ENCODE measurements at regions not wholly inside any gene's neighbourhood (a gene's known extent, or its start where the extent isn't known, plus 50 kb on each side); places are given as distances from the start of the nearest gene placed in this dataset.

DNA sequence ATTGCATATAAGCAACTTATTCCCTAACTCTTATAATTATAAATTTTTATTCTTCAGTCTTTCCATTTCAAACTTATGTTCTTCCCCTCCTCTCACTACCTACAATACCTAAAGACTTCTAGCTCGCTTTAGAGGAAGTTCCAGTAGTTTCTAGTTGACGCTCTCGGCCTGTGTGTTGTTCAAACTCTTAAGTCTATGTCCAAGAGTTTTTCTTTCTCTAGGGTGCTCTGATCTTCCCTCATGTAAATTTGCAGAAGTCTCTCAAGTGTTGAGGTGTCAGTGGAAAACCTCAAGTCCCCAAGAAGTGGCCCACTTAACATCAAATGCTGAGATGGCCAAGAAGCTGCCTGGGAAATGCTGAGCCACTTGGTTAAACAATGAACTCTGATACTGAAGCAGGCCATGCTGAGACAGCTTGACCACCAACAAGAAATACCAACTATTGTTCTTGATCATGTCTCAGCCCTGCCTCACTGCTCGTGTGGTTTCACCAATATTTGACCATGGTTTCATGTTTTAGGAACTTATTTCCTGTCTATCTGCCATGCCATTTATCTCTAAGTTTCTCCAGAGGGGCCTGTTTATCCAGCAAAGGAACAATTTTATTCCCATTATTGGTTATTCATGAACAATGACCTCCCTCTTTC is 100.9 kb upstream of the TCF21 start:
- no peaks in the 10 kb centered on the region for H3K79me2 ChIP-seq (ENCODE audit: control insufficient read depth, insufficient read depth, low read length)
- in situ Hi-C loops (cut with MboI) (no loop called here), intact Hi-C loops (cut with micrococcal nuclease; ENCODE audit: unreplicated experiment) (no loop called here)
- ChIA-PET CTCF (interaction anchor here (1.2 kb wide), 1 partner anchor 28 kb away, joined by 4 read pairs; no protein-coding TSS in a partner anchor), POLR2A (no interaction called here), RAD21 (ENCODE audit: unreplicated experiment) (no interaction called here), SMC1A (ENCODE audit: uncharacterized antibody, unreplicated experiment) (no interaction called here)
- H3K36me3 ChIP-seq (ENCODE audit: control insufficient read depth in 2 of 2, insufficient read depth in 2 of 2, low read length in 1 of 2) = no peaks in the 10 kb centered on the region
- no peak overlapping the region for H2AFZ ChIP-seq (ENCODE audit: control insufficient read depth, low read depth, low read length)
- no peak overlapping the region for H3K4me3 ChIP-seq
- FAIRE-seq (no peak), DNase-seq (ENCODE audit: low read depth, low spot score) (no peak), ATAC-seq (no peak)
- no peak overlapping the region for H3K9ac ChIP-seq (ENCODE audit: control insufficient read depth, insufficient read depth, low read length)
- H3K4me2 ChIP-seq (ENCODE audit: control insufficient read depth, insufficient read depth) = no peak overlapping the region
- TF ChIP-seq POLR2AphosphoS2 (IDR thresholded peaks at IDR 0.05; ENCODE audit: low read depth, low read length) (no peak), KDM1A (IDR thresholded peaks at IDR 0.05; ENCODE audit: borderline replicate concordance) (no peak), CREB1 (IDR thresholded peaks at IDR 0.05; ENCODE audit: low read depth) (no peak), TARDBP (IDR thresholded peaks at IDR 0.05; ENCODE audit: borderline replicate concordance) (no peak), SRF (IDR thresholded peaks at IDR 0.05; ENCODE audit: low read depth in 2 of 2, low read length in 2 of 2) (no peak), KAT2A (conservative IDR thresholded peaks at IDR 0.05; ENCODE audit: control insufficient read depth, low read depth, low read length) (no peak), FOXM1 (IDR thresholded peaks at IDR 0.05; ENCODE audit: low read depth, low read length) (no peak), CBFB (IDR thresholded peaks at IDR 0.05; ENCODE audit: low read depth) (no peak), GABPA (IDR thresholded peaks at IDR 0.05; ENCODE audit: low read depth) (no peak), ASH2L (IDR thresholded peaks at IDR 0.05; ENCODE audit: borderline replicate concordance, low read depth) (no peak), EGR1 (IDR thresholded peaks at IDR 0.05; ENCODE audit: borderline replicate concordance in 1 of 2, low read depth in 2 of 2, low read length in 2 of 2) (no peak), ZNF207 (IDR thresholded peaks at IDR 0.05; ENCODE audit: borderline replicate concordance) (no peak), NFXL1 (IDR thresholded peaks at IDR 0.05; ENCODE audit: borderline replicate concordance) (no peak), RB1 (IDR thresholded peaks at IDR 0.05; ENCODE audit: borderline replicate concordance) (no peak), MEF2A (IDR thresholded peaks at IDR 0.05; ENCODE audit: insufficient read depth, low read depth, low read length) (no peak)
- TF ChIP-seq, protein P1, sequence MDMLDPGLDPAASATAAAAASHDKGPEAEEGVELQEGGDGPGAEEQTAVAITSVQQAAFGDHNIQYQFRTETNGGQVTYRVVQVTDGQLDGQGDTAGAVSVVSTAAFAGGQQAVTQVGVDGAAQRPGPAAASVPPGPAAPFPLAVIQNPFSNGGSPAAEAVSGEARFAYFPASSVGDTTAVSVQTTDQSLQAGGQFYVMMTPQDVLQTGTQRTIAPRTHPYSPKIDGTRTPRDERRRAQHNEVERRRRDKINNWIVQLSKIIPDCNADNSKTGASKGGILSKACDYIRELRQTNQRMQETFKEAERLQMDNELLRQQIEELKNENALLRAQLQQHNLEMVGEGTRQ (IDR thresholded peaks at IDR 0.05; ENCODE audit: borderline replicate concordance, low read depth, low read length) = no peak
- TF ChIP-seq, protein P2, sequence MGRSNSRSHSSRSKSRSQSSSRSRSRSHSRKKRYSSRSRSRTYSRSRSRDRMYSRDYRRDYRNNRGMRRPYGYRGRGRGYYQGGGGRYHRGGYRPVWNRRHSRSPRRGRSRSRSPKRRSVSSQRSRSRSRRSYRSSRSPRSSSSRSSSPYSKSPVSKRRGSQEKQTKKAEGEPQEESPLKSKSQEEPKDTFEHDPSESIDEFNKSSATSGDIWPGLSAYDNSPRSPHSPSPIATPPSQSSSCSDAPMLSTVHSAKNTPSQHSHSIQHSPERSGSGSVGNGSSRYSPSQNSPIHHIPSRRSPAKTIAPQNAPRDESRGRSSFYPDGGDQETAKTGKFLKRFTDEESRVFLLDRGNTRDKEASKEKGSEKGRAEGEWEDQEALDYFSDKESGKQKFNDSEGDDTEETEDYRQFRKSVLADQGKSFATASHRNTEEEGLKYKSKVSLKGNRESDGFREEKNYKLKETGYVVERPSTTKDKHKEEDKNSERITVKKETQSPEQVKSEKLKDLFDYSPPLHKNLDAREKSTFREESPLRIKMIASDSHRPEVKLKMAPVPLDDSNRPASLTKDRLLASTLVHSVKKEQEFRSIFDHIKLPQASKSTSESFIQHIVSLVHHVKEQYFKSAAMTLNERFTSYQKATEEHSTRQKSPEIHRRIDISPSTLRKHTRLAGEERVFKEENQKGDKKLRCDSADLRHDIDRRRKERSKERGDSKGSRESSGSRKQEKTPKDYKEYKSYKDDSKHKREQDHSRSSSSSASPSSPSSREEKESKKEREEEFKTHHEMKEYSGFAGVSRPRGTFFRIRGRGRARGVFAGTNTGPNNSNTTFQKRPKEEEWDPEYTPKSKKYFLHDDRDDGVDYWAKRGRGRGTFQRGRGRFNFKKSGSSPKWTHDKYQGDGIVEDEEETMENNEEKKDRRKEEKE (IDR thresholded peaks at IDR 0.05) = no peak
- TF ChIP-seq, protein P3, sequence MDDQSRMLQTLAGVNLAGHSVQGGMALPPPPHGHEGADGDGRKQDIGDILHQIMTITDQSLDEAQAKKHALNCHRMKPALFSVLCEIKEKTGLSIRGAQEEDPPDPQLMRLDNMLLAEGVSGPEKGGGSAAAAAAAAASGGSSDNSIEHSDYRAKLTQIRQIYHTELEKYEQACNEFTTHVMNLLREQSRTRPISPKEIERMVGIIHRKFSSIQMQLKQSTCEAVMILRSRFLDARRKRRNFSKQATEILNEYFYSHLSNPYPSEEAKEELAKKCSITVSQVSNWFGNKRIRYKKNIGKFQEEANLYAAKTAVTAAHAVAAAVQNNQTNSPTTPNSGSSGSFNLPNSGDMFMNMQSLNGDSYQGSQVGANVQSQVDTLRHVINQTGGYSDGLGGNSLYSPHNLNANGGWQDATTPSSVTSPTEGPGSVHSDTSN (IDR thresholded peaks at IDR 0.05; ENCODE audit: insufficient replicate concordance, low read depth, low read length) = no peak
- H3K9me3 ChIP-seq (replicated peaks; ENCODE audit: control insufficient read depth, insufficient read depth, low read length) = no peaks in the 10 kb centered on the region
- no TSS peak for BruUV-seq (replicated peaks)
- no peaks in the 10 kb centered on the region for H3K4me1 ChIP-seq (ENCODE audit: control insufficient read depth, insufficient read depth, low read length)
- 0% methylated on average over 4 of the region's 4 CpGs for WGBS (ENCODE audit: insufficient coverage, insufficient replicate concordance, low lambda C conversion rate, missing lambda C conversion rate)
- no peaks in the 10 kb centered on the region for H3K27me3 ChIP-seq (replicated peaks in 1 of 2; ENCODE audit: control insufficient read depth in 2 of 2, insufficient read depth in 2 of 2, low read length in 1 of 2)
- no peaks in the 10 kb centered on the region for H4K20me1 ChIP-seq (ENCODE audit: control insufficient read depth, insufficient read depth)
- H3K27ac ChIP-seq (ENCODE audit: control insufficient read depth, insufficient read depth) = no peak overlapping the region
